NCI-H1092 treated with DMSO at 0.1 percent for 48 hours (cell line): ENCODE measurements at regions not wholly inside any gene's neighbourhood (a gene's known extent, or its start where the extent isn't known, plus 50 kb on each side); places are given as distances from the start of the nearest gene placed in this dataset.
"Not testable (repeated sequence)": the region's sequence is repeated elsewhere in the genome, so short reads cannot be mapped to it uniquely, and the experiment has no call there.

Experiments
- DNase-seq: peaks from one replicate; lab custom pipeline; 2025; lab: John Stamatoyannopoulos, UW

GRCh38 chr1:199220031-199220430, 581.2 kb downstream of the PTPRC start:
- no peak for DNase-seq

GRCh38 chr1:199221371-199222150, 582.7 kb downstream of the PTPRC start:
- DNase-seq: no peak

GRCh38 chr1:199223936-199224335, 585.1 kb downstream of the PTPRC start:
- DNase-seq: no peak

GRCh38 chr1:199226163-199226562, 587.3 kb downstream of the PTPRC start:
- no peak for DNase-seq

GRCh38 chr1:199242147-199242546, 603.3 kb downstream of the PTPRC start:
- DNase-seq: no peak

GRCh38 chr1:199242601-199243000, 603.8 kb downstream of the PTPRC start:
- DNase-seq: no peak

GRCh38 chr1:199243423-199244061, 604.7 kb downstream of the PTPRC start:
- peak; percentile 4 for DNase-seq

- no peak for DNase-seq
Measured at GRCh38 chr1:199245946-199246345, 607.1 kb downstream of the PTPRC start.

GRCh38 chr1:199246716-199247115, 607.9 kb downstream of the PTPRC start:
- DNase-seq: no peak

- DNase-seq: no peak
Measured at GRCh38 chr1:199247891-199248290, 609.1 kb downstream of the PTPRC start.

- not testable (repeated sequence) for DNase-seq
Measured at GRCh38 chr1:199254040-199254439, 615.2 kb downstream of the PTPRC start.

GRCh38 chr1:199261328-199261727, 622.5 kb downstream of the PTPRC start:
- DNase-seq: no peak

- no peak for DNase-seq
Measured at GRCh38 chr1:199264283-199264682, 625.4 kb downstream of the PTPRC start.

- no peak for DNase-seq
Measured at GRCh38 chr1:199264911-199265310, 626.1 kb downstream of the PTPRC start.

GRCh38 chr1:199265319-199265718, 626.5 kb downstream of the PTPRC start:
- DNase-seq: no peak

GRCh38 chr1:199269241-199269640, 630.4 kb downstream of the PTPRC start:
- DNase-seq: no peak

GRCh38 chr1:199272139-199272544, 633.3 kb downstream of the PTPRC start:
- DNase-seq: no peak

GRCh38 chr1:199272628-199273086, 633.8 kb downstream of the PTPRC start:
- no peak for DNase-seq

GRCh38 chr1:199273837-199274379, 635.1 kb downstream of the PTPRC start:
- no peak for DNase-seq

GRCh38 chr1:199279067-199279466, 640.2 kb downstream of the PTPRC start:
- DNase-seq: no peak

GRCh38 chr1:199279872-199280645, 641.2 kb downstream of the PTPRC start:
- no peak for DNase-seq

GRCh38 chr1:199282751-199283305, 644.0 kb downstream of the PTPRC start:
- no peak for DNase-seq
